Choroid plexus epithelial cell (primary cell): ENCODE measurements at regions not wholly inside any gene's neighbourhood (a gene's known extent, or its start where the extent isn't known, plus 50 kb on each side); places are given as distances from the start of the nearest gene placed in this dataset.
"Not testable (repeated sequence)": the region's sequence is repeated elsewhere in the genome, so short reads cannot be mapped to it uniquely, and the experiment has no call there.

Experiments used
- DNase-seq: peaks from one replicate; pipeline ENCODE4 v3.0.0-alpha.2; 2010; ENCODE audit warnings: low read depth
- H3K4me3 ChIP-seq: 2 replicates; pipeline ENCODE4 v1.5.1; 2011; ENCODE audit warnings: low read depth, mild to moderate bottlenecking, control low read depth, low read length, moderate library complexity
- CTCF ChIP-seq: conservative IDR thresholded peaks from 2 replicates; pipeline ENCODE4 v1.5.1; 2011; ENCODE audit warnings: low read depth, mild to moderate bottlenecking, control low read depth, inconsistent platforms, low read length, moderate library complexity

GRCh38 chr1:99062192-99062591 is 57.5 kb upstream of the PLPPR5 start:
- H3K4me3 ChIP-seq, result no peak overlapping the region
- TF ChIP-seq CTCF, result no peak
- no peak for DNase-seq

GRCh38 chr1:99069146-99069545 is 64.5 kb upstream of the PLPPR5 start:
- no peak overlapping the region for H3K4me3 ChIP-seq
- no peak for DNase-seq
- TF ChIP-seq CTCF, result no peak

DNA sequence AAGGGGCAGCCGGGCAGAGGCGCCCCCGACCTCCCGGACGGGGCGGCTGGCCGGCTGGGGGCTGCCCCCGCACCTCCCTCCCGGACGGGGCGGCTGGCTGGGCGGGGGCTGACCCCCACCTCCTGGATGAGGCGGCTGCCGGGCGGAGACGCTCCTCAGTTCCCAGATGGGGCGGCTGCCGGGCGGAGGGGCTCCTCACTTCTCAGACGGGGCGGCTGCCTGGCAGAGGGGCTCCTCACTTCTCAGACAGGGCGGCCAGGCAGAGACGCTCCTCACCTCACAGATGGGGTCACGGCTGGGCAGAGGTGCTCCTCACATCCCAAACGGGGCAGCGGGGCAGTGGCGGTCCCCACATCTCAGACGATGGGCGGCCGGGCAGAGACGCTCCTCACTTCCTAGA is 73.9 kb upstream of the PLPPR5 start:
- H3K4me3 ChIP-seq, result not testable (repeated sequence)

GRCh38 chr1:99082366-99082765 is 77.7 kb upstream of the PLPPR5 start:
- DNase-seq, result no peak
- H3K4me3 ChIP-seq, result no peak overlapping the region
- no peak for TF ChIP-seq CTCF

More for the DNA sequence above, 73.9 kb upstream of the PLPPR5 start:
- DNase-seq, result not testable (repeated sequence)

- no peak overlapping the region for H3K4me3 ChIP-seq
- no peak for DNase-seq
- TF ChIP-seq CTCF, result no peak
Observed at GRCh38 chr1:99083338-99083737, 78.7 kb upstream of the PLPPR5 start.

DNA sequence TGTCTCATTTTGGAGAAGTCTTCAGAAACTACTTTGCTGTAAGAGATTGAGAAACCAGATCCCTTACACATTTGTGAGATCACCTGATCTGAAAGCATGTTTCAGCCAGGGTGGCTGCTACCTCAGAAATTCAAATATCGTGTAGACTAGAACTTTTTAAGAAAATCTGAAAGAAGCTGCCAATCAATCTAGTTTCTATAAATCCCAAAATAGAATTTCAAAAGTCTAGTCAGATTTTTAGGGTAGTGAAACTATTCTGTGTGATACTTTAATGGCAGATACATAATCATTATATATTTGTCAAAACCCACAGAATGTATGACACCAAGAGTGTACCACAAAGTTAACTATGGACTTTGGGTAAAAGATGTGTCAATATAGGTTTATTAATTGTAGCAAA is 79.9 kb upstream of the PLPPR5 start:
- no peak overlapping the region for H3K4me3 ChIP-seq
- no peak for DNase-seq
- TF ChIP-seq CTCF, result no peak

- no peak for TF ChIP-seq CTCF
- DNase-seq, result no peak
- no peak overlapping the region for H3K4me3 ChIP-seq
Observed at GRCh38 chr1:99086057-99086456, 81.4 kb upstream of the PLPPR5 start.

DNA sequence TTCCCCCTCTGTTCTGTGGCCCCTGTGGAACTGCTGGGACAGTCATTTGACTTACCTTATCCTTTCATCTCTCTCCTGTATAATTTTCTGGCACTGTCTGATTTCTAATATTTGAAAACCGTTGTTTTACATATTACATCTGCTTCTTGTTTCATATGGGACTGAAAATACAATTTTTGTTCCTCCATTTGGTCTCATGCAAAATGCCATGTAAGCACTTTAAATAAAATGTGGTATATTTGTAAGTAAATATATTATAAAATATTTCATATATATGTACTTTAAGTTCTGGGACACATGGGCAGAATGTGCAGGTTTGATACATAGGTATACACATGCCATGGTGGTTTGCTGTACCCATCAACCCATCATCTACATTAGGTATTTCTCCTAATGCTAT is 93.9 kb upstream of the PLPPR5 start:
- TF ChIP-seq CTCF, result no peak
- H3K4me3 ChIP-seq, result no peak overlapping the region
- DNase-seq, result no peak
